ENCODE measurements at regions not wholly inside any gene's neighbourhood (a gene's known extent, or its start where the extent isn't known, plus 50 kb on each side); places are given as distances from the start of the nearest gene placed in this dataset.

DNA sequence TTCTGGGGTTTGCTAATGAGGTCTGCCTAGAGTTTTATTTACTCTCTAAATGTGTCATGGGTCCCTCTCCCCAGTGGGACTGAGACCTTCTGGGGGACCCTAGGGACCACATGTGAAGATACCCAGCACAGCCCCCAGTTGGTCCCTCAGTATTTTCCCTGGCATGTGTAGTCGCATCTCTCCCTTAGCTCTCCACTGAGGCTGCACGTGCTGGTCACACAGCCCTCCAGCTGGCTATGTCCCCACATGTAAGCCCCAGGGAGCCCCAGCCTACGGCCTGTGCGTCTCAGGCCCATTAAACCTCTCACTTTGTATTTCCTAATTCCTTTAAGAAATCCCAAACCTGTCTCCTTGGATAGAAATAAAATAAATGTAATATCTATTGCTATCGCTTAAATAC, 189.6 kb upstream of the TSHZ3 start:
- DNase-seq (ENCODE audit: low spot score): no peak
- H3K4me3 ChIP-seq: no peak overlapping the region
- H3K36me3 ChIP-seq (replicated peaks; ENCODE audit: insufficient read depth, low read depth): no peaks in the 10 kb centered on the region
- no peaks in the 10 kb centered on the region for H3K9me2 ChIP-seq (replicated peaks; ENCODE audit: insufficient read depth)
- H4K20me1 ChIP-seq (ENCODE audit: insufficient read depth, poor library complexity, severe bottlenecking): no peaks in the 10 kb centered on the region
- H3K27ac ChIP-seq: no peak overlapping the region
- H3K9me3 ChIP-seq (ENCODE audit: low read depth): no peaks in the 10 kb centered on the region
- WGBS (ENCODE audit: low lambda C conversion rate, missing lambda C conversion rate): 97% methylated on average over 5 of the region's 5 CpGs
- no peak overlapping the region for H2AFZ ChIP-seq
- H3K27me3 ChIP-seq: peaks cover 14% of the 10 kb centered on the region
- H3K4me2 ChIP-seq: no peak overlapping the region
- no peaks in the 10 kb centered on the region for H3K4me1 ChIP-seq (ENCODE audit: insufficient read depth)
- TF ChIP-seq, protein P1, sequence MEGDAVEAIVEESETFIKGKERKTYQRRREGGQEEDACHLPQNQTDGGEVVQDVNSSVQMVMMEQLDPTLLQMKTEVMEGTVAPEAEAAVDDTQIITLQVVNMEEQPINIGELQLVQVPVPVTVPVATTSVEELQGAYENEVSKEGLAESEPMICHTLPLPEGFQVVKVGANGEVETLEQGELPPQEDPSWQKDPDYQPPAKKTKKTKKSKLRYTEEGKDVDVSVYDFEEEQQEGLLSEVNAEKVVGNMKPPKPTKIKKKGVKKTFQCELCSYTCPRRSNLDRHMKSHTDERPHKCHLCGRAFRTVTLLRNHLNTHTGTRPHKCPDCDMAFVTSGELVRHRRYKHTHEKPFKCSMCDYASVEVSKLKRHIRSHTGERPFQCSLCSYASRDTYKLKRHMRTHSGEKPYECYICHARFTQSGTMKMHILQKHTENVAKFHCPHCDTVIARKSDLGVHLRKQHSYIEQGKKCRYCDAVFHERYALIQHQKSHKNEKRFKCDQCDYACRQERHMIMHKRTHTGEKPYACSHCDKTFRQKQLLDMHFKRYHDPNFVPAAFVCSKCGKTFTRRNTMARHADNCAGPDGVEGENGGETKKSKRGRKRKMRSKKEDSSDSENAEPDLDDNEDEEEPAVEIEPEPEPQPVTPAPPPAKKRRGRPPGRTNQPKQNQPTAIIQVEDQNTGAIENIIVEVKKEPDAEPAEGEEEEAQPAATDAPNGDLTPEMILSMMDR (IDR thresholded peaks at IDR 0.05; ENCODE audit: poor library complexity): no peak
- no peak for TF ChIP-seq EZH2phosphoT487 (IDR thresholded peaks at IDR 0.05; ENCODE audit: low read depth, severe bottlenecking, unreplicated experiment)
- TF ChIP-seq EZH2 (IDR thresholded peaks at IDR 0.05; ENCODE audit: borderline replicate concordance): no peak
- no peaks in the 10 kb centered on the region for H3K79me2 ChIP-seq

DNA sequence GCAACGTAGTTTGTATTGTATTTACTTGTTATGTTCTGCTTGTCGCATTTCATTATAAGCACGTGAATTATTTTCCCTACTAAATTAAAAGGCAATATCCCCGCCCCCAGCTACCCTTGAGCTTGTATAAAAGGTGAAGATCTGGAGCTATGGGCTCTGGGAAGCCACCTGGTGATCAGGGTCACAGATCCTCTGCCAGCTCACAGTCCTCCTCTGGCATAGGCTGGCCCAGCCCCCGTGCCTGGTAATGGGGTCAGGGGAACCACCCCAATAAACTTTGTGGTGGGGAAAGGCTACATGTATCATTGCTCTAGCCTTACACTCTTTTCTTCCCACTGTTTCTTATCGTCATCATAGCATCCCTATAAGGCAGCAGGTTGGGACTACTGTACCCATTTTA, 190.2 kb upstream of the TSHZ3 start:
- Histone ChIP-seq H3K79me2 (no peaks in the 10 kb centered on the region), H3K27me3 (peaks cover 14% of the 10 kb centered on the region), H3K27ac (no peak overlapping the region), H4K20me1 (ENCODE audit: insufficient read depth, poor library complexity, severe bottlenecking) (no peaks in the 10 kb centered on the region), H3K4me1 (ENCODE audit: insufficient read depth) (no peaks in the 10 kb centered on the region), H3K9me2 (replicated peaks; ENCODE audit: insufficient read depth) (no peaks in the 10 kb centered on the region), H3K36me3 (replicated peaks; ENCODE audit: insufficient read depth, low read depth) (no peaks in the 10 kb centered on the region), H2AFZ (no peak overlapping the region), H3K9me3 (ENCODE audit: low read depth) (no peaks in the 10 kb centered on the region), H3K4me3 (no peak overlapping the region), H3K4me2 (no peak overlapping the region)
- DNase-seq (ENCODE audit: low spot score): no peak
- TF ChIP-seq EZH2 (IDR thresholded peaks at IDR 0.05; ENCODE audit: borderline replicate concordance) (no peak), EZH2phosphoT487 (IDR thresholded peaks at IDR 0.05; ENCODE audit: low read depth, severe bottlenecking, unreplicated experiment) (no peak)
- TF ChIP-seq, protein P1 (IDR thresholded peaks at IDR 0.05; ENCODE audit: poor library complexity): no peak
- WGBS (ENCODE audit: low lambda C conversion rate, missing lambda C conversion rate): 90% methylated on average over 6 of the region's 6 CpGs

DNA sequence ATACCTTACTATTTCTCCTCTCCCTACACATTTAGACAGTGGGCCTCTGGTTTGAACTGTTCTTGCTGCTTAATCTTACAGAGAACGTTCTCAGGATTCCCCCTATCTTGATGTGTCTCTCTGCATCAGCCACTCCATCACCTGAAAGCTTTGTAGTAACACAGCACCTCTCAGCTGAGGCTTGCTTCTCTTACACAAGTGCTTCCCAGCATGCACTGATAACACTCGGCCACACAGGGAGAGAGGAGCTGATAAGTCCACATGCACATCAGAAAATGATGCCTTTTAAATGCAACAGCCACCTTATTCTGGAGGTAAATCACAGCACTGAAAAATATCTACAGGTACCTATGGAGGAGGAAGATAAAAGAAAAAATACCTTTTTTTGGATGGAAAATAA, 192.2 kb upstream of the TSHZ3 start:
- no peaks in the 10 kb centered on the region for H3K4me1 ChIP-seq (ENCODE audit: insufficient read depth)
- peaks cover 14% of the 10 kb centered on the region for H3K27me3 ChIP-seq
- H4K20me1 ChIP-seq (ENCODE audit: insufficient read depth, poor library complexity, severe bottlenecking): no peaks in the 10 kb centered on the region
- 8% methylated on average over 2 of the region's 2 CpGs for WGBS (ENCODE audit: low lambda C conversion rate, missing lambda C conversion rate)
- H3K4me2 ChIP-seq: no peak overlapping the region
- no peak overlapping the region for H3K4me3 ChIP-seq
- no peaks in the 10 kb centered on the region for H3K36me3 ChIP-seq (replicated peaks; ENCODE audit: insufficient read depth, low read depth)
- H3K9me3 ChIP-seq (ENCODE audit: low read depth): no peaks in the 10 kb centered on the region
- TF ChIP-seq, protein P1 (IDR thresholded peaks at IDR 0.05; ENCODE audit: poor library complexity): no peak
- TF ChIP-seq EZH2phosphoT487 (IDR thresholded peaks at IDR 0.05; ENCODE audit: low read depth, severe bottlenecking, unreplicated experiment) (no peak), EZH2 (IDR thresholded peaks at IDR 0.05; ENCODE audit: borderline replicate concordance) (no peak)
- no peak overlapping the region for H3K27ac ChIP-seq
- no peak for DNase-seq (ENCODE audit: low spot score)
- H2AFZ ChIP-seq: no peak overlapping the region
- H3K79me2 ChIP-seq: no peaks in the 10 kb centered on the region
- H3K9me2 ChIP-seq (replicated peaks; ENCODE audit: insufficient read depth): no peaks in the 10 kb centered on the region

DNA sequence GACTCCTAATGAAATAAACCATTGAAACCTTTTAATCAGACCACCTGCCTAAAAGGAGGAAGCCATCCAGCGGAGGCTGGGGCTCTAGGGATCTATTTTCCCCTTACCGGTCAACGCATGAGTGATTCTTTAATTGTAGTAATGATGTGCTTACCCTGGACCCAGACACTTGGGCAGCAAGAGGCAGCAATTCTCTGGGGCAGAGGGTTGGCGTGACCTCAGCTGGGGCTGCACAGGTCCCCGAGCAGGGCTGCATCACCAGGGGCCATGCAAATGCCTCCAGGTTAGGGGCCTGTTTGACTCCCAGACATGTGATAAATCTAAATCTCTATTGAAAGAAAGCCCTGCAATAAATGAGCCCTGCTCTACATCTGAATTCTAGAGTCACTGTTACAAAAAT, 194.2 kb upstream of the TSHZ3 start:
- Histone ChIP-seq H3K36me3 (replicated peaks; ENCODE audit: insufficient read depth, low read depth) (no peaks in the 10 kb centered on the region), H3K27me3 (peaks cover 14% of the 10 kb centered on the region), H3K4me1 (ENCODE audit: insufficient read depth) (no peaks in the 10 kb centered on the region), H4K20me1 (ENCODE audit: insufficient read depth, poor library complexity, severe bottlenecking) (no peaks in the 10 kb centered on the region), H3K9me2 (replicated peaks; ENCODE audit: insufficient read depth) (no peaks in the 10 kb centered on the region), H3K9me3 (ENCODE audit: low read depth) (no peaks in the 10 kb centered on the region), H3K4me3 (no peak overlapping the region), H3K27ac (no peak overlapping the region), H3K79me2 (no peaks in the 10 kb centered on the region), H3K4me2 (no peak overlapping the region), H2AFZ (no peak overlapping the region)
- 89% methylated on average over 5 of the region's 5 CpGs for WGBS (ENCODE audit: low lambda C conversion rate, missing lambda C conversion rate)
- DNase-seq (ENCODE audit: low spot score): no peak
- TF ChIP-seq EZH2phosphoT487 (IDR thresholded peaks at IDR 0.05; ENCODE audit: low read depth, severe bottlenecking, unreplicated experiment): no peak
- no peak for TF ChIP-seq EZH2 (IDR thresholded peaks at IDR 0.05; ENCODE audit: borderline replicate concordance)
- TF ChIP-seq, protein P1 (IDR thresholded peaks at IDR 0.05; ENCODE audit: poor library complexity): no peak
